ENCODE measurements at regions not wholly inside any gene's neighbourhood (a gene's known extent, or its start where the extent isn't known, plus 50 kb on each side); places are given as distances from the start of the nearest gene placed in this dataset.

GRCh38 chr6:166097914-166098522 lies 69.6 kb downstream of the TBXT start:
- peak; percentile 70 for DNase-seq (ENCODE audit: extremely low read depth, insufficient read length)
- no peak overlapping the region for H3K4me3 ChIP-seq (replicated peaks; ENCODE audit: low read depth, low read length)
- TF ChIP-seq CTCF (IDR thresholded peaks at IDR 0.05; ENCODE audit: insufficient read depth, low read length, poor library complexity, severe bottlenecking): peak; percentile 89
- H3K27me3 ChIP-seq (replicated peaks; ENCODE audit: control insufficient read depth, insufficient read depth, low read length): no peaks in the 10 kb centered on the region
- no peaks in the 10 kb centered on the region for H3K36me3 ChIP-seq (ENCODE audit: control insufficient read depth, insufficient read depth, low read length)

- no peak for TF ChIP-seq CTCF (IDR thresholded peaks at IDR 0.05; ENCODE audit: insufficient read depth, low read length, poor library complexity, severe bottlenecking)
- Histone ChIP-seq H3K36me3 (ENCODE audit: control insufficient read depth, insufficient read depth, low read length) (no peaks in the 10 kb centered on the region), H3K27me3 (replicated peaks; ENCODE audit: control insufficient read depth, insufficient read depth, low read length) (no peaks in the 10 kb centered on the region; the same call in none of the 2 replicates), H3K4me3 (replicated peaks; ENCODE audit: low read depth, low read length) (no peak overlapping the region)
- no peak for DNase-seq (ENCODE audit: extremely low read depth, insufficient read length)
These were observed 79.8 kb downstream of the TBXT start for GRCh38 chr6:166087852-166088251.

GRCh38 chr6:166087246-166087645 lies 80.4 kb downstream of the TBXT start:
- no peaks in the 10 kb centered on the region for H3K36me3 ChIP-seq (ENCODE audit: control insufficient read depth, insufficient read depth, low read length)
- no peak overlapping the region for H3K4me3 ChIP-seq (replicated peaks; ENCODE audit: low read depth, low read length)
- no peak for DNase-seq (ENCODE audit: extremely low read depth, insufficient read length)
- no peak for TF ChIP-seq CTCF (IDR thresholded peaks at IDR 0.05; ENCODE audit: insufficient read depth, low read length, poor library complexity, severe bottlenecking)
- no peaks in the 10 kb centered on the region; the same call in none of the 2 replicates for H3K27me3 ChIP-seq (replicated peaks; ENCODE audit: control insufficient read depth, insufficient read depth, low read length)

GRCh38 chr6:166085500-166085899 lies 82.2 kb downstream of the TBXT start:
- no peak for DNase-seq (ENCODE audit: extremely low read depth, insufficient read length)
- TF ChIP-seq CTCF (IDR thresholded peaks at IDR 0.05; ENCODE audit: insufficient read depth, low read length, poor library complexity, severe bottlenecking): no peak
- H3K27me3 ChIP-seq (replicated peaks; ENCODE audit: control insufficient read depth, insufficient read depth, low read length): no peaks in the 10 kb centered on the region; the same call in none of the 2 replicates
- H3K36me3 ChIP-seq (ENCODE audit: control insufficient read depth, insufficient read depth, low read length): no peaks in the 10 kb centered on the region
- H3K4me3 ChIP-seq (replicated peaks; ENCODE audit: low read depth, low read length): no peak overlapping the region

GRCh38 chr6:166084951-166085350 lies 82.7 kb downstream of the TBXT start:
- Histone ChIP-seq H3K4me3 (replicated peaks; ENCODE audit: low read depth, low read length) (no peak overlapping the region), H3K27me3 (replicated peaks; ENCODE audit: control insufficient read depth, insufficient read depth, low read length) (no peaks in the 10 kb centered on the region; the same call in none of the 2 replicates), H3K36me3 (ENCODE audit: control insufficient read depth, insufficient read depth, low read length) (no peaks in the 10 kb centered on the region)
- TF ChIP-seq CTCF (IDR thresholded peaks at IDR 0.05; ENCODE audit: insufficient read depth, low read length, poor library complexity, severe bottlenecking): no peak
- DNase-seq (ENCODE audit: extremely low read depth, insufficient read length): no peak

GRCh38 chr6:166079841-166080240 lies 87.8 kb downstream of the TBXT start:
- peaks cover 1% of the 10 kb centered on the region; the same call in 1 of the 2 replicates for H3K27me3 ChIP-seq (replicated peaks; ENCODE audit: control insufficient read depth, insufficient read depth, low read length)
- no peak overlapping the region for H3K4me3 ChIP-seq (replicated peaks; ENCODE audit: low read depth, low read length)
- TF ChIP-seq CTCF (IDR thresholded peaks at IDR 0.05; ENCODE audit: insufficient read depth, low read length, poor library complexity, severe bottlenecking): no peak
- DNase-seq (ENCODE audit: extremely low read depth, insufficient read length): no peak
- no peaks in the 10 kb centered on the region for H3K36me3 ChIP-seq (ENCODE audit: control insufficient read depth, insufficient read depth, low read length)
